Neuronal stem cell (in vitro differentiated cells): ENCODE measurements at regions not wholly inside any gene's neighbourhood (a gene's known extent, or its start where the extent isn't known, plus 50 kb on each side); places are given as distances from the start of the nearest gene placed in this dataset.

ENCODE experiments used
- DNase-seq: peaks from one replicate; pipeline ENCODE4 v3.0.0-alpha.2; 2013; ENCODE audit warnings: low spot score
- H2AFZ ChIP-seq: one replicate; pipeline ENCODE4 v1.6.1; 2013; ENCODE audit warnings: mild to moderate bottlenecking, low read length, inconsistent platforms
- H2AK5ac ChIP-seq: 2 replicates; pipeline ENCODE4 v1.6.1; 2013; ENCODE audit warnings: low read depth, mild to moderate bottlenecking, inconsistent platforms, low read length, moderate library complexity, mixed read lengths
- H2BK120ac ChIP-seq: 2 replicates; pipeline ENCODE4 v1.6.1; 2013; ENCODE audit warnings: low read depth, mild to moderate bottlenecking, inconsistent platforms, low read length, moderate library complexity, mixed read lengths
- H2BK12ac ChIP-seq: one replicate; pipeline ENCODE4 v1.6.1; 2013; ENCODE audit warnings: low read length, inconsistent platforms
- H2BK15ac ChIP-seq: 2 replicates; pipeline ENCODE4 v1.6.1; 2013; ENCODE audit warnings: mild to moderate bottlenecking, low read length, inconsistent platforms, mixed read lengths
- H2BK5ac ChIP-seq: one replicate; pipeline ENCODE4 v1.6.1; 2013; ENCODE audit warnings: inconsistent platforms, mild to moderate bottlenecking, low read length, moderate library complexity
- H3K14ac ChIP-seq: one replicate; pipeline ENCODE4 v1.6.1; 2013; ENCODE audit warnings: low read length, inconsistent platforms
- H3K18ac ChIP-seq: 2 replicates; pipeline ENCODE4 v1.6.1; 2013; ENCODE audit warnings: low read length, inconsistent platforms
- H3K23ac ChIP-seq: 2 replicates; pipeline ENCODE4 v1.6.1; 2013; ENCODE audit warnings: low read depth, mild to moderate bottlenecking, mixed read lengths, low read length, inconsistent platforms; ENCODE audit not compliant: poor library complexity
- H3K27ac ChIP-seq: replicated peaks from 3 replicates; pipeline ENCODE4 v1.5.1; 2013; ENCODE audit warnings: low read length, inconsistent platforms
- H3K27me3 ChIP-seq, 3 experiments: 2 replicates each; pipeline ENCODE4 v1.6.1; 2013; ENCODE audit warnings: low read length in 3 of 3, mild to moderate bottlenecking in 2 of 3, inconsistent platforms in 1 of 3, low read depth in 1 of 3, mixed read lengths in 1 of 3, moderate library complexity in 1 of 3; ENCODE audit not compliant: control insufficient read depth in 3 of 3, insufficient read depth in 3 of 3
- H3K36me3 ChIP-seq, 2 donors: replicated peaks in 1 of 2; 2 replicates each; pipeline ENCODE4 v1.6.1; 2013; ENCODE audit warnings: low read length in 2 of 2; ENCODE audit not compliant: control insufficient read depth in 2 of 2, insufficient read depth in 2 of 2
- H3K4ac ChIP-seq: 2 replicates; pipeline ENCODE4 v1.6.1; 2013; ENCODE audit warnings: inconsistent platforms, mild to moderate bottlenecking, low read length, moderate library complexity
- H3K4me1 ChIP-seq, 2 donors: 1 replicate in 1 of 2; 2 replicates in 1 of 2; pipeline ENCODE4 v1.6.1; 2013; ENCODE audit warnings: low read length in 2 of 2, low read depth in 1 of 2; ENCODE audit not compliant: control insufficient read depth in 2 of 2, insufficient read depth in 1 of 2
- H3K4me2 ChIP-seq: one replicate; pipeline ENCODE4 v1.6.1; 2013; ENCODE audit warnings: mild to moderate bottlenecking, low read length, inconsistent platforms; ENCODE audit not compliant: insufficient read depth, poor library complexity, severe bottlenecking
- H3K4me3 ChIP-seq, 2 donors: 2 replicates each; pipeline ENCODE4 v1.5.1; 2013; ENCODE audit warnings: low read length in 2 of 2, mild to moderate bottlenecking in 2 of 2, inconsistent platforms in 1 of 2, moderate library complexity in 1 of 2
- H3K79me1 ChIP-seq: one replicate; pipeline ENCODE4 v1.6.1; 2013; ENCODE audit warnings: low read depth, mild to moderate bottlenecking, inconsistent platforms, low read length, moderate library complexity
- H3K9ac ChIP-seq: one replicate; pipeline ENCODE4 v1.6.1; 2013; ENCODE audit warnings: mild to moderate bottlenecking, low read depth, low read length, inconsistent platforms; ENCODE audit not compliant: poor library complexity
- H3K9me3 ChIP-seq, 2 donors: replicated peaks in 1 of 2; 2 replicates each; pipeline versions ENCODE3 to v1.6.1; 2013; ENCODE audit warnings: low read length in 2 of 2, mild to moderate bottlenecking in 2 of 2, inconsistent platforms in 1 of 2, low read depth in 1 of 2, mixed read lengths in 1 of 2, moderate library complexity in 1 of 2; ENCODE audit not compliant: control insufficient read depth in 2 of 2, insufficient read depth in 1 of 2
- H4K8ac ChIP-seq: one replicate; pipeline ENCODE4 v1.6.1; 2013; ENCODE audit warnings: low read depth, mild to moderate bottlenecking, inconsistent platforms, low read length, moderate library complexity
- H4K91ac ChIP-seq: one replicate; pipeline ENCODE4 v1.6.1; 2013; ENCODE audit warnings: low read length, low read depth, mild to moderate bottlenecking, inconsistent platforms; ENCODE audit not compliant: poor library complexity
- WGBS, 2 donors: extraction: QIAGEN DNeasy Blood & Tissue Kit; methylation state at CpG; one replicate each; pipeline ENCODE4 v1.1.7; 2013; ENCODE audit warnings: missing lambda C conversion rate in 2 of 2, mixed read lengths in 1 of 2; ENCODE audit not compliant: insufficient read length in 2 of 2, insufficient replicate concordance in 1 of 2; ENCODE audit errors: extremely low coverage in 2 of 2; 5-methylcytosine and 5-hydroxymethylcytosine counted together

- Histone ChIP-seq H2AFZ (no peak overlapping the region), H3K9me3 (peaks cover 0 to 2% of the 10 kb centered on the region in 2 donors), H2BK5ac (no peak overlapping the region), H2AK5ac (no peak overlapping the region), H4K91ac (no peak overlapping the region), H3K4me1 (peaks cover 0 to 2% of the 10 kb centered on the region in 2 donors), H3K14ac (no peak overlapping the region), H3K27me3 (no peaks in the 10 kb centered on the region), H3K18ac (no peak overlapping the region), H2BK15ac (no peak overlapping the region), H3K4me2 (no peak overlapping the region), H3K4ac (no peak overlapping the region), H2BK12ac (no peak overlapping the region), H4K8ac (no peak overlapping the region), H3K9ac (no peak overlapping the region), H3K4me3 (no peak overlapping the region), H3K27ac (no peak overlapping the region), H3K36me3 (no peaks in the 10 kb centered on the region), H3K23ac (no peak overlapping the region), H2BK120ac (no peak overlapping the region), H3K79me1 (no peaks in the 10 kb centered on the region)
- DNase-seq = no peak
- WGBS, 2 donors = no CpG with 5 or more reads among the region's 1 CpG
These were observed 182.9 kb upstream of the RFX3 start for GRCh38 chr9:3708751-3709150.

GRCh38 chr9:3704890-3705289 is 179.1 kb upstream of the RFX3 start:
- H3K27me3 ChIP-seq = no peaks in the 10 kb centered on the region
- H3K9ac ChIP-seq = no peak overlapping the region
- H3K4me3 ChIP-seq = no peak overlapping the region
- H3K4me2 ChIP-seq = no peak overlapping the region
- H3K27ac ChIP-seq = no peak overlapping the region
- H3K4ac ChIP-seq = no peak overlapping the region
- H2AK5ac ChIP-seq = no peak overlapping the region
- H3K36me3 ChIP-seq = no peaks in the 10 kb centered on the region
- no peak overlapping the region for H3K18ac ChIP-seq
- no peak overlapping the region for H2BK12ac ChIP-seq
- no peak overlapping the region for H3K23ac ChIP-seq
- H2BK15ac ChIP-seq = no peak overlapping the region
- H2BK120ac ChIP-seq = no peak overlapping the region
- H3K9me3 ChIP-seq = peaks cover 0 to 2% of the 10 kb centered on the region in 2 donors
- no peak overlapping the region for H2AFZ ChIP-seq
- H3K79me1 ChIP-seq = no peaks in the 10 kb centered on the region
- no peak overlapping the region for H4K8ac ChIP-seq
- H4K91ac ChIP-seq = no peak overlapping the region
- no peak overlapping the region for H2BK5ac ChIP-seq
- H3K14ac ChIP-seq = no peak overlapping the region
- no peak for DNase-seq
- H3K4me1 ChIP-seq = no peaks in the 10 kb centered on the region
- WGBS, 2 donors = no CpG with 5 or more reads among the region's 2 CpGs

GRCh38 chr9:3700772-3701171 is 175.0 kb upstream of the RFX3 start:
- DNase-seq = no peak

GRCh38 chr9:3699883-3700282 is 174.1 kb upstream of the RFX3 start:
- Histone ChIP-seq H2AFZ (no peak overlapping the region), H3K27ac (no peak overlapping the region), H2BK15ac (no peak overlapping the region), H4K91ac (no peak overlapping the region), H3K9ac (no peak overlapping the region), H2BK12ac (no peak overlapping the region), H3K4me1 (no peaks in the 10 kb centered on the region), H3K23ac (no peak overlapping the region), H3K18ac (no peak overlapping the region), H3K79me1 (no peaks in the 10 kb centered on the region), H2AK5ac (no peak overlapping the region), H2BK120ac (no peak overlapping the region), H3K4ac (no peak overlapping the region), H3K36me3 (no peaks in the 10 kb centered on the region), H3K4me3 (no peak overlapping the region), H3K14ac (no peak overlapping the region), H3K27me3 (no peaks in the 10 kb centered on the region), H2BK5ac (no peak overlapping the region), H3K4me2 (no peak overlapping the region), H4K8ac (no peak overlapping the region), H3K9me3 (no peaks in the 10 kb centered on the region)
- WGBS, 2 donors = no CpG with 5 or more reads among the region's 3 CpGs
- no peak for DNase-seq

More at GRCh38 chr9:3700772-3701171, 175.0 kb upstream of the RFX3 start:
- no peak overlapping the region for H4K8ac ChIP-seq
- H3K27ac ChIP-seq = no peak overlapping the region
- H3K18ac ChIP-seq = no peak overlapping the region
- H2BK120ac ChIP-seq = no peak overlapping the region
- H3K9ac ChIP-seq = no peak overlapping the region
- no peak overlapping the region for H3K14ac ChIP-seq
- no peak overlapping the region for H2AFZ ChIP-seq
- H2BK5ac ChIP-seq = no peak overlapping the region
- no peaks in the 10 kb centered on the region for H3K4me1 ChIP-seq
- H3K4ac ChIP-seq = no peak overlapping the region
- no peak overlapping the region for H2BK15ac ChIP-seq
- H4K91ac ChIP-seq = no peak overlapping the region
- H3K23ac ChIP-seq = no peak overlapping the region
- no peaks in the 10 kb centered on the region for H3K27me3 ChIP-seq
- no peak overlapping the region for H3K4me3 ChIP-seq
- no peak overlapping the region for H2BK12ac ChIP-seq
- H3K9me3 ChIP-seq = no peaks in the 10 kb centered on the region
- H2AK5ac ChIP-seq = no peak overlapping the region
- no peaks in the 10 kb centered on the region for H3K36me3 ChIP-seq
- no peak overlapping the region for H3K4me2 ChIP-seq
- H3K79me1 ChIP-seq = no peaks in the 10 kb centered on the region
- no CpG with 5 or more reads among the region's 2 CpGs for WGBS, 2 donors
